Cerebellar cortex (tissue), 1 donor: ENCODE measurements at regions not wholly inside any gene's neighbourhood (a gene's known extent, or its start where the extent isn't known, plus 50 kb on each side); places are given as distances from the start of the nearest gene placed in this dataset.

Experiments used
- DNase-seq: peaks from one replicate; pipeline ENCODE4 v3.0.0-alpha.2; 2015; ENCODE audit warnings: low spot score

DNA sequence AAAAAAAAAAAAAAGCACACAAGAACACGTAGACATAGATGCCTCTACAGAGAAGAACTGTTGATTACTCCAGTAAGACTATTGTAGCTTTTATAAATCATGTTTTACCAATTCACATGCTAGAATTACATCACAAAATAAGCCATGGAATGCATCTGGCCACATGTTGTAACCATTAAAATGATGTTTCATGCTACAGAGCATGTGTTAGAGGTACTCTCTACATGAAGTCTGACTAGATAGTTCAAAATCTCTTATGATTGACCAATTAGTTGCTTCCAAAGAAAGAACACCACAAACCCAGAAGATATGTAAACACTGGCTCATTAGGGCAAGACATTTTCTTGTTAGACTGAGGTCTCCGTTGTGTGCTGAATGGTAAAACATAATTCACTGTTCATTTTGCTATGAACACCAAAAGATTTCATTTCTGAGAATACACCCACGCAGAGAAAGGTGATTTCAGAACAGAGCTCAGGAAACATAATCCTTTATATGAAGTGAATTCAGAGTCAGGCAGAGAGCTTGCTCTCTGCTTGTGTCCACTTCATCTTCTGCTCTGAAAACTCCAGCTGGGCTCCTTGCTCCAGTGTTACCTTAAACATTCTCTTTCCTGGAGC lies 411.4 kb upstream of the SOX9 start:
- no peak for DNase-seq

- DNase-seq: no peak
These were observed 410.9 kb upstream of the SOX9 start for GRCh38 chr17:71709946-71710345.

GRCh38 chr17:71710816-71711215 lies 410.0 kb upstream of the SOX9 start:
- no peak for DNase-seq

- no peak for DNase-seq
These were observed 407.0 kb upstream of the SOX9 start for GRCh38 chr17:71713846-71714245.

GRCh38 chr17:71724339-71724738 lies 396.5 kb upstream of the SOX9 start:
- no peak for DNase-seq

DNA sequence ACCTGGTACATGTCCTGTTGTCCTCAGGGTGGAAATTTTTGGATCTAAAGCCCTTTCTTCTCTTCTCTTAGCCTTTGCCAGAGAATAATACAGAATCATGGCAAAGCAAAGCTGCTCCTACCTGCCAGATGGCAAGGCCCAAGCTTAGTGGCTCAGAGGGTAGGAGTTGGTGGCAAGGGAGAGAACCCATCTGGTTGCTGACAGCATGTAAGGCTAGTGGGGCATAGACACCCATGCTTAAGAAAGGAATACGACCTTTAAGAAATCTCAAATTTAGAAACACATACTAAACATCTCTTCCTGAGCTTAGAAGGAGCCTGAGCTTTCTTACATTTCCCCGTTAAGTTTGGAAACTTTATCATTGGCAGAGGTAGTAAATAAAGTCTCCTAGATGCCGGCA lies 395.0 kb upstream of the SOX9 start:
- DNase-seq: no peak

DNA sequence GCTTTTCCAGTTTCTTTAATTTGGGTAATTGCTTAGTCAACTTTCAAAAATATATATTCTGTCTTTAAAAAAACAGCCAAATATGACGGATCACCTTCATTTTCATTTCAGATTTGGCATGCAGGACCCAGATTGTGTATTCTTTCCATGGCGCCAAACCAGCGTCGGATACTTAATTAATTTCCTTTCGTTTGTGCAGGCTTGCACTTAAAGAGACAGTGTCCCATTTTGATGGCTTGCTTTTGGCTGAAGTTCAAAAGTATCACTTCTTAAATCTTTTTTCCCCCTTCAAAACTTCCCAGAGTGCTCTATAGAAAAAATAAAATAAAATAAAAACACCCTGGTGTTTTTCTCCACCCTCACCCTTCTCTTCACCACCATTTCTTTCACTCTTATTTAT lies 394.5 kb upstream of the SOX9 start:
- DNase-seq: no peak

DNA sequence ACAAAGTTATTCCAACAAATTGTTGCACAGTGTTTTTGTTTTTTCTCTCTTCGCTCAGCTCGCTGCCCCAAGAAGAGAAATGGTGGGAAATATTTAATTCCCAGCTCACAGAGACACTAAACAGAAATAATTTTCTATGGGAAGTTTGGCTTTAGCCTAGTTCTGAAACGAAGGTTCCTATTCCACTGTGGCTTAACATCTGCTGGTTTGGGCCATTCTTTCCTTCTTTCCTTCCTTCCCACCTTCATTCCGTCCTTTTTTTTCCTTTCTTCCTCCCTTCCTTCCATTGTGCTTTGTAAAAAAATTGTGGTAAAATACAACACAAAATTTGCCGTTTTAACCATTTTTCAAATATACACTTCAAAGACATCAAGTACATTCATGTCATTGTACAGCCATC lies 393.5 kb upstream of the SOX9 start:
- no peak for DNase-seq

DNA sequence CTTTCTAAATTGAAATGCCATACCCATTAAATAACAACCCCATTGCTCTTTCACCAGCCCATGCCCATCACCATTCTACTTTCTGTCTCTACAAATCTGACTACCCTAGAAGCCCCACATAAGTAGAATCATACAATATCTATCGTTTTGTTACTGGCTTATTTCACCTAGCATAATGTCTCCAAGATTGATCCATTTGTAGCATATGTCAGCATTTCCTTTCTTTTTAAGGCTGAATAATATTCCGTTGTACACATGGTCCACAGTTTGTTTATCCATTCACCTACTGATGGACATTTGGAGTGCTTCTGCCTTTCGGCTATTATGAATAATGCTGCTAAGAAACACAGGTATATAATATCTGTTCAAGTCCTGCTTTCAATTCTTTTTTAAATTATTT lies 393.1 kb upstream of the SOX9 start:
- DNase-seq: no peak

DNA sequence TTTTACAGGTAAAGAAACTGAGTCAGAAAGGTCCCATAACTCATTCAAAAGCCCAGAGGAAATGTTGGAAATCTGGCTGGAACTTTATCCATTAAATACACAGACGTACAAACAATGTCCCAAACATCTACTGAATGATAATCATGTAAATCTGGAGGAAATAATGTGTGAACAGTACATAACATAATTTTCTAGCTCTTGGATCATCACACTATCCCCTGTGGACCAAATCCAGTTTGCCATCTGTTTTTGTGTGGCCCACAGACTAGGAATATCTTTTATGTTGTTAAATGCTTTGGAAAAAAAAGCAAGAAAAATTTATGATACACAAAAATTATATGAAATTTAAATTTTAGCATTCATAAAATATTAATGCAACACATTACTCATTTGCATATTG lies 389.9 kb upstream of the SOX9 start:
- DNase-seq: no peak

DNA sequence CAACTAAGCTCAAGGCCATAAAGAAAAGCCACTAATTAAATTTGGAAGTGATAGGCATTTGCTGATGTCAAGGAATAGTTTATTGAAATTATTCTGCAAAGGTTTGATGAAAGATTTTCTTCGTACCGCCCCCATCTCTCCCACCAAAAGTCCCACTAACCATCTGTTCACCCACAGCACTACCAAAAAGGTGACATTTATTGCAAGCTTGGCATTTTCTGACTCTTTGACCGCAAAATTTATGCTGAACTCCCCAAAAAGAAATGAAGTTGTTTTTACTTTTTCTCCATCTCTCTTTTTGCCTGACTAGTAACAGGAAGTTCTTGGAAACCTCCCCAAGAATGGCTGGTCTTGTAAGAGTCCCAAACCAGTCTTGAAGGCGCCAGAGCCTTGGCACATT lies 384.9 kb upstream of the SOX9 start:
- DNase-seq: no peak

DNA sequence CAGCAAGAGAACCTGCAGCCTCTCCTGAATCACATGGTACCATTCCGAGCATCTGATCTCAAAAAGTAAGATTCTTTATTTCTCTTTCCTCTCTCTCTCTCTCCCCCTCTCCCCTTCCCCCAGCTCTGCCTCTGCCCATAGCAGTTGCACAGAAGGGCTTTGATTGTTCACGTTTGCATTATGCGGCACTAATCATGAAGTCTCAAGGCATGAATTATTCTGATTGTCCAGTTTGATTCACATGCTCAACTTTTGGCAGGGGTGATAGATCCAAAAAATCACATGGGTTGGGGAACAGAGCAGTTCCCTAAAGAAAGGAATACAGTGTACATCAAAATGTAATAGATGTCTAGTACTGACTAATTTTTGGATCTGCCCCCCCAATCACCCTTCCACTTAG lies 380.0 kb upstream of the SOX9 start:
- no peak for DNase-seq

DNA sequence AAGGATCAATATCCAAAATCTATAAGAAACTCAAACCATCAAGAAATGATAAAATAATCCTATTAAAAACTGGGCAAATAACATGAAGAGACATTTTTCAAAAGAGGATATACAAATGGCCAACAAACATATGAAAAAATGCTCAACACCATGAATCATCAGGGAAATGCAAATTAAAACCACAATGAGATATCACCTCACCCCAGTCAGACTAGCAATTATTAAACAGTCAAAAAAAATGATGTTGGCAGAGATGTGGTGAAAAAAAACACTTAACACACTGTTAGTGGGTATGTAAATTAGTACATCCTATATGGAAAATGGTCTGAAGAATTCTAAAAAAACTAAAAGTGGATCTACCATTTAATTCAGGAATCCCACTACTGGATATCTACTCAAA lies 379.0 kb upstream of the SOX9 start:
- no peak for DNase-seq

GRCh38 chr17:71748872-71749271 lies 371.9 kb upstream of the SOX9 start:
- DNase-seq: no peak

- no peak for DNase-seq
These were observed 367.8 kb upstream of the SOX9 start for GRCh38 chr17:71753070-71753469.

DNA sequence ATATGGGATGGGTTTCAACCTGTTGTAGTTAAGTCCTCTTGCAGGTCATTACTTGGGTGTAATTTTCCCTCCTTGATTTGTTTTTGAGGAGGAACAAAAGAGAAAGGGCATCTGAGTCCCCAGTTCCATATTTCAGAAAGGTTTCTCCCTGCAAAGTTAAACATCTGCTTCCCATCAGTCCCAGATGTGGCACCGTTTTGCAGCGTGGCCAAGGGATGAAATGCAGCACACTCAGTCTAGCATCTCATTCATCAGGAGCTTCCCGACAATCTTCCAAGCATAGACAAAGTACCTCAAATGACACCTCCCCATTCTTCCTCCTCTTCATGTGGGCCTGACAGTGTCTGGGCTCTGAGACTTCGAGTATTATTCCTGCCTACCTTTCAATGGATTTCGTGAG lies 363.7 kb upstream of the SOX9 start:
- no peak for DNase-seq

DNA sequence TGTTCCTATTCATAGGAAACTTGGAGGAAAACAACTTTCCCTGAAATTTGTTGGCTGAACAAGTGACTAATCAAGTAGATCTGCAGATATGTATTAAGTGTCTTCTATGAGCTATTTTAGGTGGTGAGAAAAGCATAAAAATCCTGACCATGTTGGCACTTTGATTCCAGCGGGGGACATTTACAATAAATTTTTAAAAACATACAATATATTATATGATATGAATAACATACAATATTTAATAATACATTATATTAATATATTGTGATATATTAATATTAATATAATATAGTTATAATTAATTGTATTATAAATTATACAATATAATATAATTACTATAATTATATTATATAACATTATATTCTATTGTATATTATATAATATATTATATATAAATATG lies 362.9 kb upstream of the SOX9 start:
- DNase-seq: no peak

DNA sequence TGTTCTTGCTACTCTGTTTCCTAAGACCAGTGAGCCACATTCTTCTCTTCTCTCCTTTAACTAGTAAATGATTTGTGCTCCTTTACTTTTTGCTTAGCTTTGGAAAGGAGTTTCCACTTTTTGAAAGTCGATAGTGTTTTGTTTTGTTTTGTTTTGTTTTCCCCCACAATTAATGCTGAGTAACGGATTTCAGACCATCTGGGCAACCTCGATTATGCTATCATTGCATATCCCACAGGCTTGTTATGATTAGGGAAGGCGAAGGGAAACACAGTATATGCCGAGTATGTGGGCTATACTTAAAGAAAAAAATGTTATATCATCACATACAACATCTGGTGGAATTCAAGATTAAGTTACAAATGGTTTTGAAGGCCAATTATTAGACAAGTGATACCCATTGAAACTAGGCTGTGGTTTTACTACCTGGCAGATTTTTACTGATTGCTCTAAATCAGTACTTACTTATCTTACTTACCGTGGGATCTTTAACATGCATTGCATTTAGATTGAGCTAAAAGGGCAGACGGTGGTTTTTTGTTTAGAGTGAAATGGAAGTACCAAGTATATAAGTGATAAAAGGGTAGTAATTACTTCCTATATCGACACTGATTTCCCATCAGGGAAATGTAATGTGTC lies 361.3 kb upstream of the SOX9 start:
- DNase-seq: no peak

GRCh38 chr17:71760062-71760720 lies 360.6 kb upstream of the SOX9 start:
- DNase-seq: no peak

GRCh38 chr17:71762526-71762925 lies 358.3 kb upstream of the SOX9 start:
- DNase-seq: no peak

- DNase-seq: no peak
These were observed 356.3 kb upstream of the SOX9 start for GRCh38 chr17:71764505-71764904.

DNA sequence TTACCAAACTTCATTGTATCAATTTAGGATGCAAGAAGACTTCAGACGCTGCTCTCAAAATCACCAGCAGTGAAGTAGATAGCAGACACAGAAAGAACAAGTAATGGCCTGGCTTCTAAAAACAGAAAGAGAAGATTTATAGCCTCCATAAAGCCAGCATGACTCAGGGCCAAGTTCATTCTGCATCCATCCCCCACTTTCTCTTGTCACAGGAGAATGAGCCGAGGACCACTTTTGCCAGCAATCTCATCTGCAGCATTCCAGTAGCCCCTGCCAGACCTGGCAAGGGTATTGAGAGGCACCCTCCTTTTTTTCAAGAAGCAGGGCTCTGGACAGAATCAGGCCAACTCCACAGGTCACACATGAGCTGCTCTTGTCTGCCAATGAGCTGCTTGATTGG lies 355.4 kb upstream of the SOX9 start:
- DNase-seq: no peak

GRCh38 chr17:71769850-71770249 lies 351.0 kb upstream of the SOX9 start:
- no peak for DNase-seq
